GM23248 (cell line): ENCODE measurements at regions not wholly inside any gene's neighbourhood (a gene's known extent, or its start where the extent isn't known, plus 50 kb on each side); places are given as distances from the start of the nearest gene placed in this dataset.

Experiments
- DNase-seq: peaks from one replicate; pipeline ENCODE4 v3.0.0-alpha.2; 2015
- H2AFZ ChIP-seq: fragments of 200-600 bp; sonication (generic); 2 replicates; pipeline ENCODE4 v1.6.1; 2016; ENCODE audit warnings: antibody characterized with exemption
- H3F3A ChIP-seq: fragments of 200-600 bp; sonication (generic); 2 replicates; pipeline ENCODE4 v1.6.1; 2016; ENCODE audit warnings: mild to moderate bottlenecking, antibody characterized with exemption, mixed run types; ENCODE audit not compliant: insufficient read depth
- H3K27ac ChIP-seq: fragments of 200-600 bp; sonication (generic); 2 replicates; pipeline ENCODE4 v1.5.1; 2016; ENCODE audit warnings: mild to moderate bottlenecking
- H3K27me3 ChIP-seq: fragments of 200-600 bp; sonication (generic); replicated peaks from 2 replicates; pipeline ENCODE4 v1.6.1; 2016; ENCODE audit warnings: mild to moderate bottlenecking; ENCODE audit not compliant: insufficient read depth
- H3K36me3 ChIP-seq: fragments of 200-600 bp; sonication (generic); 2 replicates; pipeline ENCODE4 v1.6.1; 2016; ENCODE audit warnings: low read depth, mild to moderate bottlenecking
- H3K4me1 ChIP-seq: fragments of 200-600 bp; sonication (generic); 2 replicates; pipeline ENCODE4 v1.6.1; 2016; ENCODE audit warnings: mild to moderate bottlenecking; ENCODE audit not compliant: insufficient read depth
- H3K4me2 ChIP-seq: fragments of 200-600 bp; sonication (generic); one replicate; pipeline ENCODE4 v1.6.1; 2016; ENCODE audit warnings: mild to moderate bottlenecking; ENCODE audit not compliant: unreplicated experiment
- H3K4me3 ChIP-seq: fragments of 200-600 bp; sonication (generic); 2 replicates; pipeline ENCODE4 v1.5.1; 2016; ENCODE audit warnings: mild to moderate bottlenecking
- H3K79me2 ChIP-seq: fragments of 200-600 bp; sonication (generic); 2 replicates; pipeline ENCODE4 v1.6.1; 2016; ENCODE audit warnings: mild to moderate bottlenecking; ENCODE audit not compliant: insufficient read depth
- H3K9ac ChIP-seq: fragments of 200-600 bp; sonication (generic); 2 replicates; pipeline ENCODE4 v1.6.1; 2016; ENCODE audit warnings: mild to moderate bottlenecking
- H3K9me2 ChIP-seq: fragments of 200-600 bp; sonication (generic); 2 replicates; pipeline ENCODE4 v1.6.1; 2016; ENCODE audit warnings: mixed run types, mild to moderate bottlenecking, moderate library complexity; ENCODE audit not compliant: insufficient read depth
- H3K9me3 ChIP-seq: fragments of 200-600 bp; sonication (generic); one replicate; pipeline ENCODE4 v1.6.1; 2017; ENCODE audit warnings: low read depth
- H4K20me1 ChIP-seq: fragments of 200-600 bp; sonication (generic); 2 replicates; pipeline ENCODE4 v1.6.0; 2016; ENCODE audit not compliant: insufficient read depth
- EZH2 ChIP-seq: fragments of 200-600 bp; sonication (generic); IDR thresholded peaks from 2 replicates; pipeline ENCODE4 v1.6.1; 2018; ENCODE audit warnings: antibody characterized with exemption, mild to moderate bottlenecking; ENCODE audit not compliant: insufficient read depth, poor library complexity, severe bottlenecking
- EZH2phosphoT487 ChIP-seq: fragments of 200-600 bp; sonication (generic); IDR thresholded peaks from 2 replicates; pipeline ENCODE4 v1.6.1; 2018; ENCODE audit warnings: antibody characterized with exemption, moderate library complexity, mild to moderate bottlenecking, low read depth; ENCODE audit not compliant: insufficient read depth
- WGBS, 2 experiments: methylation state at CpG; one replicate each; pipeline ENCODE4 v1.1.6; 2015 to 2017; ENCODE audit warnings: low lambda C conversion rate in 2 of 2, low coverage in 1 of 2; ENCODE audit errors: missing lambda C conversion rate in 2 of 2; 5-methylcytosine and 5-hydroxymethylcytosine counted together
- in situ Hi-C: fragments of 300-500 bp; cut with MboI; formaldehyde crosslinking; loops from 2 replicates; pipeline ENCODE4 v1.15.0; 2020

GRCh38 chr15:85897895-85898717 lies 103.4 kb upstream of the KLHL25 start:
- H2AFZ ChIP-seq: no peak overlapping the region
- H3K4me2 ChIP-seq: no peak overlapping the region
- no peaks in the 10 kb centered on the region for H3K4me1 ChIP-seq
- H3K9me3 ChIP-seq: no peaks in the 10 kb centered on the region
- H3K9ac ChIP-seq: no peak overlapping the region
- no peaks in the 10 kb centered on the region for H4K20me1 ChIP-seq
- H3K79me2 ChIP-seq: no peaks in the 10 kb centered on the region
- H3K36me3 ChIP-seq: no peaks in the 10 kb centered on the region
- in situ Hi-C loops: no loop called here
- H3K27ac ChIP-seq: no peak overlapping the region
- no peaks in the 10 kb centered on the region for H3K9me2 ChIP-seq
- H3K27me3 ChIP-seq: no peaks in the 10 kb centered on the region
- TF ChIP-seq EZH2phosphoT487: no peak
- no peak for TF ChIP-seq EZH2
- 42 to 44% methylated on average over 16 of the region's 16 CpGs for whole genome bisulfite sequencing, 2 experiments
- no peak for DNase-seq
- H3F3A ChIP-seq: no peaks in the 10 kb centered on the region
- H3K4me3 ChIP-seq: no peak overlapping the region

DNA sequence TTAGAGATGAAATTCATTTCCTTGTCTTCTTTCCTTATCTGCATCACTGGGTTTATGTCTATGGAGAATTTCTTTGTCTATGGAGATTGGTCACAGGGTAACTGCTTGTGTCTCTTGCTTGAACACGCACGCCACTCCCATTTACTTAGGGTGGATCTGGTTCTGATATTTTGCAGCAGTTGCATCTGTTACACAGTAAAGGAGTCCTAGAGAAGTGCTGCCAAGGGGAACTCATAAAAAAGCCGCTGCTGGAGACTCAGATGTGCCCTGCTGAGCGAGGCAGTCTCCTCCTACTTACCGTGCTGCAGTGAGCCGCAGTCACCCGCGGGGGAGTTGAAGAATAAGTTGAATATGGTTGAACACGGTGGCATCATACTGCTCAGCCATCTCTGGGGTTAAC lies 105.2 kb upstream of the KLHL25 start:
- Histone ChIP-seq H3K4me1 (no peaks in the 10 kb centered on the region), H3K4me2 (no peak overlapping the region), H3K4me3 (no peak overlapping the region), H3K9ac (no peak overlapping the region), H2AFZ (no peak overlapping the region), H3K9me3 (no peaks in the 10 kb centered on the region), H4K20me1 (no peaks in the 10 kb centered on the region), H3K36me3 (no peaks in the 10 kb centered on the region), H3K27ac (no peak overlapping the region), H3K27me3 (no peaks in the 10 kb centered on the region), H3F3A (no peaks in the 10 kb centered on the region), H3K9me2 (no peaks in the 10 kb centered on the region), H3K79me2 (no peaks in the 10 kb centered on the region)
- no peak for DNase-seq
- TF ChIP-seq EZH2phosphoT487: no peak
- in situ Hi-C loops: loop anchor here (10.0 kb wide), 1 partner anchor 65 kb away; no protein-coding TSS in a partner anchor
- WGBS, 2 experiments: 2% methylated on average over 9 of the region's 9 CpGs

DNA sequence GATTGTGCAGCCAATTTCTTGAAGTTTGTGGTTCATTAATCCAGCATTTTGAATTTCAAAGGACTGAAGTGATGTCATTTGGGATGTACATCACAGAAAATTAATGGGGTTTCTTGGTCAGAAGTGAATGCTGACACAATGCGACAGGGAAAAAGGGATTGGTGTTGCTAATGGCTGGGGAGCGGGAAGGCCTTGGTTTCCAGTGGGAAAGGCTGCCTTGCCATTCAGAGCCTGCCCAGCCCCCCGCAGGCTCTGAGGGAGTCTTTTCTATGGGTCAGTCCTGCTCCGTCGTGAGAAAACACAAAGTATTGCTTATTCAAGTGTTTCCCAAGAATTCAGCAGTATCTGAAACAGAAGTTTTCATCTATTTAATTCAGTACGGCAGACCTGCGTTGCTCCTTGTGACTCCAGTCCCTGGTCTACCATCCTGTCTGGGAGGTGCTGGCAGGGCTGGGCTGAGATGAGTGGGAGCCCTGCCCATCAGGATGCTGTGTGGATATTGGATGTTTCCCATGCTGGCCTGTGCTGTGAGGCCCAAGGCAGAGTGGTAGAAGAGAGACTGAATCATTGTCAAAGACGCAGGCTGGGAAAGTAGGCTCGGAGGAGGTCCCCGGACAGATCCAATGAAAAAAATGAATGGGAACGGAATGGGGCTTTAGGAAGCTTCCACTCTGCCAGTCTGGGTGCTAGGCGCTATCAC lies 111.2 kb upstream of the KLHL25 start:
- Histone ChIP-seq H3K79me2 (no peaks in the 10 kb centered on the region), H3K27me3 (no peaks in the 10 kb centered on the region), H3K9me2 (no peaks in the 10 kb centered on the region), H3K36me3 (no peaks in the 10 kb centered on the region), H3F3A (no peaks in the 10 kb centered on the region), H3K4me1 (no peaks in the 10 kb centered on the region), H3K27ac (no peak overlapping the region), H3K9ac (no peak overlapping the region), H3K9me3 (no peaks in the 10 kb centered on the region), H3K4me2 (no peak overlapping the region), H4K20me1 (no peaks in the 10 kb centered on the region), H2AFZ (no peak overlapping the region), H3K4me3 (no peak overlapping the region)
- in situ Hi-C loops: loop anchor here (10.0 kb wide), 1 partner anchor 59 kb away; no protein-coding TSS in a partner anchor
- TF ChIP-seq EZH2: no peak
- no peak for TF ChIP-seq EZH2phosphoT487
- WGBS, 2 experiments: 30 to 42% methylated on average over 12 of the region's 12 CpGs
- no peak for DNase-seq

DNA sequence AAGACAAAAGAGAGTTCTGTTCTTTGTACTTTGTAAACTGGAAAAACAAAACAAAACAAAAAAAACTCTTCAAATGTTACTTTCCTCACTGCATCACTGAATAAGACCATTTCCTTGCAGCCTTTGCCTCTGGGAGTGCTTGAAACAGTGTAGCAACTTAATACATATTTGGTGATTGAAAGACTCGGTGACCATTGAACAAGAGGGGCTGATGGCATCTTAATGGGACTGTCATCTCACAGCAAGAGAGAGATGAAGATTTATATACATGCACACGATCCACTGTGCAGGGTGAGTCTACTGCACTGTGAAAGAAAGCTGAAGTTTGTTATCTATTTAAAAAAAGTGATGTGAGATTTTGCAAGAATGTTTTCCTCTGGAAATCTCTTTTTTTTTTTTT lies 111.9 kb upstream of the KLHL25 start:
- Histone ChIP-seq H3K79me2 (no peaks in the 10 kb centered on the region), H4K20me1 (no peaks in the 10 kb centered on the region), H3K9me3 (no peaks in the 10 kb centered on the region), H3K27me3 (no peaks in the 10 kb centered on the region), H3K9me2 (no peaks in the 10 kb centered on the region), H3K4me3 (no peak overlapping the region), H3K4me1 (no peaks in the 10 kb centered on the region), H3K9ac (no peak overlapping the region), H3F3A (no peaks in the 10 kb centered on the region), H3K4me2 (no peak overlapping the region), H2AFZ (no peak overlapping the region), H3K36me3 (no peaks in the 10 kb centered on the region), H3K27ac (no peak overlapping the region)
- TF ChIP-seq EZH2 (no peak), EZH2phosphoT487 (no peak)
- DNase-seq: no peak
- 13 to 15% methylated on average over 2 of the region's 2 CpGs for WGBS, 2 experiments
- in situ Hi-C loops: loop anchor here (10.0 kb wide), 1 partner anchor 58 kb away; no protein-coding TSS in a partner anchor
